H1 (cell line): ENCODE measurements at regions not wholly inside any gene's neighbourhood (a gene's known extent, or its start where the extent isn't known, plus 50 kb on each side); places are given as distances from the start of the nearest gene placed in this dataset.

Experiments used
- CTCF ChIA-PET: fragments of 300-600 bp; sonication (Branson Sonifier 250); formaldehyde crosslinking; loops from one replicate; lab custom pipeline; 2021; ENCODE audit not compliant: partially characterized antibody; lab: Charles Lee
- POLR2A ChIA-PET: fragments of 300-600 bp; sonication (Branson Sonifier 250); formaldehyde crosslinking; loops from one replicate; lab custom pipeline; 2021; ENCODE audit warnings: inconsistent platforms; ENCODE audit not compliant: partially characterized antibody; lab: Charles Lee
- DNase-seq, 2 experiments: peaks; one replicate each; pipeline versions ENCODE4 v3.0.0 to v3.0.0-alpha.2; 2010 to 2022; ENCODE audit warnings: low spot score in 2 of 2, low read depth in 1 of 2, mixed read lengths in 1 of 2
- FAIRE-seq: peaks from 2 replicates; lab custom pipeline; 2011; peaks lifted over from hg19 to GRCh38; lab: Jason Lieb, UNC
- H2AFZ ChIP-seq: 2 replicates; pipeline ENCODE4 v1.8.1; 2012; ENCODE audit warnings: low read length, inconsistent platforms
- H2AK5ac ChIP-seq: 2 replicates; pipeline ENCODE4 v1.6.1; 2013; ENCODE audit warnings: low read depth, low read length
- H2BK120ac ChIP-seq: replicated peaks from 2 replicates; pipeline ENCODE3; 2013; ENCODE audit warnings: low read depth, low read length, inconsistent platforms
- H2BK12ac ChIP-seq: 2 replicates; pipeline ENCODE4 v1.6.1; 2013; ENCODE audit warnings: low read depth, low read length
- H2BK15ac ChIP-seq: 2 replicates; pipeline ENCODE4 v1.6.1; 2013; ENCODE audit warnings: low read length
- H2BK20ac ChIP-seq: 2 replicates; pipeline ENCODE4 v1.6.1; 2013; ENCODE audit warnings: low read length
- H2BK5ac ChIP-seq: 2 replicates; pipeline ENCODE4 v1.6.1; 2013; ENCODE audit warnings: low read depth, low read length
- H3K14ac ChIP-seq: 2 replicates; pipeline ENCODE4 v1.6.1; 2013; ENCODE audit warnings: inconsistent platforms; ENCODE audit not compliant: insufficient read length
- H3K18ac ChIP-seq: 2 replicates; pipeline ENCODE4 v1.6.1; 2013; ENCODE audit warnings: low read length; ENCODE audit errors: extremely low read depth
- H3K23ac ChIP-seq: 2 replicates; pipeline ENCODE4 v1.6.1; 2013; ENCODE audit warnings: inconsistent platforms; ENCODE audit not compliant: insufficient read length
- H3K23me2 ChIP-seq: 2 replicates; pipeline ENCODE4 v1.6.1; 2013; ENCODE audit warnings: low read depth, low read length
- H3K27ac ChIP-seq: 2 replicates; pipeline ENCODE4 v1.6.1; 2011; ENCODE audit warnings: low read depth, low read length, inconsistent platforms
- H3K27me3 ChIP-seq, 4 experiments: replicated peaks in 1 of 4; 1 replicate in 1 of 4; 2 replicates in 3 of 4; pipeline versions ENCODE4 v1.6.1 to v1.8.1; 2011 to 2013; ENCODE audit warnings: low read length in 3 of 4, mild to moderate bottlenecking in 3 of 4, inconsistent platforms in 2 of 4, mixed read lengths in 2 of 4, moderate library complexity in 1 of 4; ENCODE audit not compliant: control insufficient read depth in 3 of 4, insufficient read depth in 3 of 4; ENCODE audit errors: extremely low read depth in 1 of 4
- H3K36me3 ChIP-seq, 4 experiments: 2 replicates each; pipeline versions ENCODE4 v1.6.1 to v1.8.1; 2011 to 2013; ENCODE audit warnings: mild to moderate bottlenecking in 4 of 4, low read length in 3 of 4, moderate library complexity in 2 of 4, control low read depth in 1 of 4, inconsistent platforms in 1 of 4; ENCODE audit not compliant: insufficient read depth in 4 of 4, control insufficient read depth in 2 of 4
- H3K4ac ChIP-seq: replicated peaks from 2 replicates; pipeline ENCODE3; 2013; ENCODE audit warnings: low read length, low read depth, mixed read lengths, inconsistent platforms; ENCODE audit not compliant: insufficient read length
- H3K4me1 ChIP-seq, 4 experiments: replicated peaks in 1 of 4; 1 replicate in 1 of 4; 2 replicates in 3 of 4; pipeline versions ENCODE4 v1.6.1 to v1.8.1; 2011 to 2013; ENCODE audit warnings: low read length in 3 of 4, inconsistent platforms in 2 of 4, mixed read lengths in 1 of 4; ENCODE audit not compliant: insufficient read depth in 4 of 4, control insufficient read depth in 3 of 4
- H3K4me2 ChIP-seq, 2 experiments: 2 replicates each; pipeline versions ENCODE4 v1.6.1 to v1.8.1; 2011 to 2013; ENCODE audit warnings: low read depth in 2 of 2, low read length in 2 of 2, control low read depth in 1 of 2, inconsistent platforms in 1 of 2, mild to moderate bottlenecking in 1 of 2; ENCODE audit not compliant: insufficient read depth in 1 of 2
- H3K4me3 ChIP-seq, 4 experiments: fragments of 200-600, 300-600 bp in 1 of 4; sonication (generic), shearing (Covaris generic), sonication (Bioruptor Twin) in 1 of 4; 2 replicates each; pipeline versions ENCODE4 v1.5.1 to v1.8.1; 2011 to 2016; ENCODE audit warnings: low read length in 4 of 4, low read depth in 3 of 4, control low read depth in 2 of 4, inconsistent platforms in 2 of 4, mild to moderate bottlenecking in 2 of 4, mixed read lengths in 1 of 4, moderate library complexity in 1 of 4; ENCODE audit not compliant: insufficient read depth in 2 of 4; ENCODE audit errors: extremely low read depth in 1 of 4
- H3K56ac ChIP-seq: replicated peaks from 2 replicates; pipeline ENCODE3; 2013; ENCODE audit warnings: low read depth, mild to moderate bottlenecking, mixed read lengths, low read length, inconsistent platforms; ENCODE audit not compliant: insufficient read length
- H3K79me1 ChIP-seq: 2 replicates; pipeline ENCODE4 v1.6.1; 2013; ENCODE audit warnings: low read depth, low read length, control low read depth
- H3K79me2 ChIP-seq, 2 experiments: 2 replicates each; pipeline versions ENCODE4 v1.6.1 to v1.8.1; 2012 to 2013; ENCODE audit warnings: low read length in 2 of 2, mild to moderate bottlenecking in 2 of 2, inconsistent platforms in 1 of 2; ENCODE audit not compliant: insufficient read depth in 2 of 2, control insufficient read depth in 1 of 2
- H3K9ac ChIP-seq, 4 experiments: replicated peaks in 1 of 4; 1 replicate in 1 of 4; 2 replicates in 3 of 4; pipeline versions ENCODE4 v1.6.1 to v1.8.1; 2011 to 2013; ENCODE audit warnings: low read depth in 3 of 4, low read length in 3 of 4, control low read depth in 2 of 4, mild to moderate bottlenecking in 2 of 4, moderate library complexity in 2 of 4, inconsistent platforms in 1 of 4; ENCODE audit errors: extremely low read depth in 1 of 4
- H3K9me3 ChIP-seq, 2 experiments: 2 replicates each; pipeline versions ENCODE4 v1.6.1 to v1.8.1; 2012 to 2013; ENCODE audit warnings: mild to moderate bottlenecking in 2 of 2, moderate library complexity in 2 of 2, control low read depth in 1 of 2, inconsistent platforms in 1 of 2, low read depth in 1 of 2, low read length in 1 of 2, mixed read lengths in 1 of 2; ENCODE audit not compliant: insufficient read depth in 2 of 2
- H4K20me1 ChIP-seq, 2 experiments: replicated peaks in 1 of 2; 2 replicates each; pipeline versions ENCODE3 to v1.8.1; 2011 to 2013; ENCODE audit warnings: inconsistent platforms in 2 of 2, low read length in 2 of 2, mild to moderate bottlenecking in 1 of 2; ENCODE audit not compliant: insufficient read depth in 2 of 2, control insufficient read depth in 1 of 2
- H4K5ac ChIP-seq: 2 replicates; pipeline ENCODE4 v1.6.1; 2013; ENCODE audit warnings: low read length, low read depth, mixed read lengths, inconsistent platforms; ENCODE audit not compliant: insufficient read length
- H4K8ac ChIP-seq: 2 replicates; pipeline ENCODE4 v1.8.0; 2013; ENCODE audit warnings: mild to moderate bottlenecking, moderate library complexity, low read length, inconsistent platforms; ENCODE audit not compliant: insufficient read depth; ENCODE audit errors: extremely low read depth
- H4K91ac ChIP-seq: replicated peaks from 2 replicates; pipeline ENCODE3; 2013; ENCODE audit warnings: low read length, mixed read lengths, inconsistent platforms; ENCODE audit not compliant: insufficient read length
- BACH1 ChIP-seq: IDR thresholded peaks from 2 replicates; pipeline ENCODE4 v1.6.1; 2012; ENCODE audit warnings: low read length, improper control_type of control experiment
- CBX5 ChIP-seq: fragments of 300-800, 300-1000 bp; sonication (generic); IDR thresholded peaks from 2 replicates; pipeline ENCODE4 v1.7.1; 2016; ENCODE audit warnings: antibody characterized with exemption, low read length, low read depth
- CHD1 ChIP-seq: IDR thresholded peaks from 2 replicates; pipeline ENCODE4 v1.6.1; 2012; ENCODE audit warnings: low read depth, low read length, improper control_type of control experiment
- CREB1 ChIP-seq: IDR thresholded peaks from 2 replicates; pipeline ENCODE4 v1.6.1; 2012; ENCODE audit warnings: inconsistent platforms
- HDAC2 ChIP-seq, 2 experiments: fragments of 300-600 bp in 1 of 2; sonication (generic) in 1 of 2; IDR thresholded peaks; 2 replicates each; pipeline ENCODE4 v1.6.1; 2011 to 2012; ENCODE audit warnings: low read depth in 2 of 2, low read length in 2 of 2, mild to moderate bottlenecking in 2 of 2, moderate library complexity in 2 of 2, borderline replicate concordance in 1 of 2, inconsistent platforms in 1 of 2
- NRF1 ChIP-seq: IDR thresholded peaks from 2 replicates; pipeline ENCODE4 v1.6.1; 2011; ENCODE audit warnings: mild to moderate bottlenecking, low read depth, low read length, improper control_type of control experiment
- POLR2AphosphoS5 ChIP-seq: IDR thresholded peaks from 2 replicates; pipeline ENCODE4 v1.6.1; 2011; ENCODE audit warnings: low read depth, low read length
- RNF2 ChIP-seq: fragments of 200-900, 300-1000 bp; sonication (generic); IDR thresholded peaks from 2 replicates; pipeline ENCODE4 v1.7.1; 2016; ENCODE audit warnings: borderline replicate concordance, low read depth, mild to moderate bottlenecking, antibody characterized with exemption, low read length; ENCODE audit not compliant: poor library complexity, severe bottlenecking; ENCODE audit errors: missing control alignments
- SIX5 ChIP-seq: IDR thresholded peaks from 2 replicates; pipeline ENCODE4 v1.6.1; 2011; ENCODE audit warnings: mild to moderate bottlenecking, low read depth, low read length
- TEAD4 ChIP-seq: IDR thresholded peaks from 2 replicates; pipeline ENCODE4 v1.6.1; 2012; ENCODE audit warnings: low read depth, low read length, inconsistent platforms, mixed read lengths
- YY1 ChIP-seq: IDR thresholded peaks from 2 replicates; pipeline ENCODE4 v1.6.1; 2011; ENCODE audit warnings: low read depth, mild to moderate bottlenecking, low read length
- ZNF274 ChIP-seq: IDR thresholded peaks from 2 replicates; pipeline ENCODE4 v1.7.0; 2012; ENCODE audit warnings: low read length, borderline replicate concordance; ENCODE audit errors: extremely low read depth
- WGBS, 2 experiments: shearing (Covaris generic) in 1 of 2; methylation state at CpG; one replicate each; pipeline versions ENCODE4 v1.1.6 to v1.1.7; 2013 to 2015; ENCODE audit warnings: low lambda C conversion rate in 2 of 2, mixed read lengths in 2 of 2, inconsistent platforms in 1 of 2, low coverage in 1 of 2, missing lambda C conversion rate in 1 of 2; ENCODE audit not compliant: insufficient replicate concordance in 2 of 2, insufficient coverage in 1 of 2, insufficient read length in 1 of 2; ENCODE audit errors: extremely low coverage in 1 of 2, missing lambda C conversion rate in 1 of 2; 5-methylcytosine and 5-hydroxymethylcytosine counted together

DNA sequence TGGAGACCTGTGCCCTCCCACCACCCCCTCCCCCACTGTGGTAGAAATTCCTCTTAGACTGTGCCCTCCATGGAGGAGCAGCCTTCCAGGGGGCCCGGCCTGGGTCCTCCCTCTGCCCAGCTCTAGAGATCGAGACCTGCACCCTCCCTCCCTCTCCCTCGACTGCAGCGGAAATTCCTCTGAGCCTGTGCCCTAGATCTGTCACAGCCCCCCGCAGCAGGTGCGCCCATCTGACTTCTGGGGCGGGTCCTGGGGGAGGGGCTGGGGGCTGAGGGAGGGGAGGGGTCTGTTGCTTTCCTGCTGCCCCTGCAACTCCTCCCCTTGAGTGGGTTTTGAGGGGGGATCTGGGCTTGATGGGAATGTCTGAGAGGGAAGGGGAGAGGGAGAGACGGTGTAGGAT is 177.8 kb upstream of the GSE1 start:
- DNase-seq = no peak
- POLR2A ChIA-PET = interaction anchor here (0.9 to 2.1 kb wide), 4 partner anchors 10 to 174 kb away, joined by 3 to 6 read pairs (median 4); no protein-coding TSS in a partner anchor
- TF ChIP-seq CBX5 = no peak
- no peak for TF ChIP-seq TEAD4
- TF ChIP-seq BACH1 = no peak
- TF ChIP-seq HDAC2 (IDR thresholded peaks at IDR 0.05; ENCODE audit: borderline replicate concordance in 1 of 2, low read depth in 2 of 2, low read length in 2 of 2) = no peak
- no peak for TF ChIP-seq NRF1
- no peak for TF ChIP-seq POLR2AphosphoS5
- no peak for TF ChIP-seq YY1
- no peak for TF ChIP-seq CREB1
- no peak for TF ChIP-seq CHD1
- TF ChIP-seq RNF2 = no peak
- TF ChIP-seq SIX5 = no peak
- TF ChIP-seq ZNF274 = no peak

More for the DNA sequence above, 177.8 kb upstream of the GSE1 start:
- H3K27ac ChIP-seq = no peak overlapping the region
- H3K9ac ChIP-seq = no peak overlapping the region
- no peak overlapping the region for H2AFZ ChIP-seq
- no peaks in the 10 kb centered on the region; the same call in 1 of the 2 replicates for H3K79me1 ChIP-seq
- no peaks in the 10 kb centered on the region for H3K36me3 ChIP-seq
- peak overlapping the region; percentile 75; the same call in 1 of the 2 replicates for H3K18ac ChIP-seq
- no peak overlapping the region for H3K56ac ChIP-seq
- no peak overlapping the region for H3K4ac ChIP-seq
- CTCF ChIA-PET = interaction anchor here (0.6 to 8.4 kb wide), 12 partner anchors 9 to 312 kb away, joined by 3 to 123 read pairs (median 5); no protein-coding TSS in a partner anchor
- H2BK15ac ChIP-seq = no peak overlapping the region
- no peak overlapping the region for H3K14ac ChIP-seq
- no peaks in the 10 kb centered on the region for H3K79me2 ChIP-seq
- no peak overlapping the region for H3K23ac ChIP-seq
- no peak overlapping the region; the same call in 1 of the 2 replicates for H4K8ac ChIP-seq
- H4K20me1 ChIP-seq = peaks cover 0 to 4% of the 10 kb centered on the region in 2 experiments
- H3K4me2 ChIP-seq = 0 out of 4 replicates have a peak overlapping the region, but pooled peaks of 1 of the 2 experiments have one; percentile 83
- H3K9me3 ChIP-seq = no peaks in the 10 kb centered on the region
- H3K4me1 ChIP-seq = peaks cover 14 to 51% (median 35%) of the 10 kb centered on the region in 4 experiments
- H4K91ac ChIP-seq = peak overlapping the region; percentile 63
- no peak for FAIRE-seq
- H2BK120ac ChIP-seq = no peak overlapping the region
- H3K4me3 ChIP-seq = no peak overlapping the region
- no peak overlapping the region for H2BK5ac ChIP-seq
- H2BK20ac ChIP-seq = no peak overlapping the region
- WGBS, 2 experiments = 73% methylated on average over 6 of the region's 8 CpGs; no CpG with 5 or more reads in 1 of the 2 experiments
- 0 out of 2 replicates have a peak overlapping the region, but pooled peaks have one; percentile 75 for H2AK5ac ChIP-seq
- H3K27me3 ChIP-seq = peaks cover 0 to 7% (median 0%) of the 10 kb centered on the region in 4 experiments; a peak in 3 of 7 replicates
- peak overlapping the region; percentile 94; the same call in 1 of the 2 replicates for H2BK12ac ChIP-seq
- peaks cover 6% of the 10 kb centered on the region for H3K23me2 ChIP-seq
- H4K5ac ChIP-seq = no peak overlapping the region
